ENCODE measurements at regions not wholly inside any gene's neighbourhood (a gene's known extent, or its start where the extent isn't known, plus 50 kb on each side); places are given as distances from the start of the nearest gene placed in this dataset.
"Not testable (repeated sequence)": the region's sequence is repeated elsewhere in the genome, so short reads cannot be mapped to it uniquely, and the experiment has no call there.

DNA sequence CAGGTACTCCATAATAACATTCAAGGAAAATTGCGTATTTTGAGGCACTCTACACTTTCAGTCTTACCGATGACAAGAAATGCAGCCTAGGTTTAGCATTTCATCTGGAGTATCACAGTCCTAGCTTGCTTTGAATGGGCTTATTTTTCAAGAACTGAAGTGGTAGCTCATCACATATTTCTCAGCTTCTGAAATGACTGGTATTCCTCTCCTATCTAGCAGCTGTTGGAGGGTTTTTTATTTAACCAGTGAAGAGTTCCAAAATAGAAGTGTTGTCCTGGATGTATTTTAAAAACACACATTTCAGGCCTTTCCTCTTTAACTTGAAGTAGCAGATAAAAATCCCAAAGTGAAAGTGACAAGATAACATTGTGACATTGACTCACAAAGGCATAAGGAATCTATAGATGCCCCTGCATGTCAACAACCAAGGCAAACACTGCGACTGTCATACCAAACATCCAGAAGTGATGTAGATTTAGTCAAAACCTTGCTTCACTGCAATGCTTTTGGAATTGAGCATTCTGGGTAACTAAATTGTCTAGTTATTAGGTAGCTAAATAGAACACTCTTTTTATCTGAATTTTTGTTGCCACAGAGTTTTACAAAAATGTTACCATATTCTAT, 182.2 kb upstream of the FBXO33 start:
- FAIRE-seq (no peak), DNase-seq (ENCODE audit: insufficient read length, low spot score) (no peak)
- TF ChIP-seq POLR2A (IDR thresholded peaks at IDR 0.05; ENCODE audit: low read depth, low read length): no peak

- no peak for TF ChIP-seq POLR2A (IDR thresholded peaks at IDR 0.05; ENCODE audit: low read depth, low read length)
- no peak for DNase-seq (ENCODE audit: insufficient read length, low spot score)
- no peak for FAIRE-seq
These were observed 176.9 kb upstream of the FBXO33 start for GRCh38 chr14:39609119-39609518.

DNA sequence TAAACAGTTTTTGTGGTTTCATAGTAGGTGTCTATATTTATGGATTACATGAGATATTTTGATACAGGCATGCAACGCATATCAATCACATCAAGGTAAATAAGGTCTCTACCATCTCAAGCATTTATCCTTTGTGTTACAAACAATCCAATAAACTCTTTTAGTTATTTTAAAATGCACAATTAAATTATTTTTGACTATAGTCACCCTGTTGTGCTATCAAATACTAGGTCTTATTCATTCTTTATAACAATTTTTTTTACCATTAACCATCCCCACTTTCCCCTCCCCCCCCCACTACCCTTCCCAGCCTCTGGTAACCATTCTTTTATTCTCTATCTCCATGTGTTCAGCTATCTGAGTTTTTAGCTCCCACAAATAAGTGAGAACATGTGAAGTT, 175.7 kb upstream of the FBXO33 start:
- no peak for FAIRE-seq
- no peak for TF ChIP-seq POLR2A (IDR thresholded peaks at IDR 0.05; ENCODE audit: low read depth, low read length)
- DNase-seq (ENCODE audit: insufficient read length, low spot score): no peak

DNA sequence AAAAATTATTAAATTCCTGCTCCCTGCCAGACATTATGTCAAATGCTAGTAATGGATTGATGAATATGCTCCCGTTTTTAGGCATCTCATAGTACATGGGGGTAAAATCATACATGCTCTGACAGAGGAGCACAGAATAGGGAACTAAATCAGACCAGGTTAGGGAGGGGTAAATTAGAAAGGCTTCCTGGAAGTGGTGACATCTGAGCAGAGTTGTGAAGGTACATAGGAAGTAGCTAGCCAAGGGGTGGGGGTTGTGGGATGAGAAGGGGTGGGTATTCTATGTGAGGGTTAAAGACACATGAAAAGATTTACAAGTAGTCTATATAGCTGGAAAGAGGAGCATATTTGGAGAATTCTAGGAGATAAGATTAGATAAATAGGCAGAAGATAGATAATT, 171.7 kb upstream of the FBXO33 start:
- no peak for TF ChIP-seq POLR2A (IDR thresholded peaks at IDR 0.05; ENCODE audit: low read depth, low read length)
- FAIRE-seq (no peak), DNase-seq (ENCODE audit: insufficient read length, low spot score) (no peak)

DNA sequence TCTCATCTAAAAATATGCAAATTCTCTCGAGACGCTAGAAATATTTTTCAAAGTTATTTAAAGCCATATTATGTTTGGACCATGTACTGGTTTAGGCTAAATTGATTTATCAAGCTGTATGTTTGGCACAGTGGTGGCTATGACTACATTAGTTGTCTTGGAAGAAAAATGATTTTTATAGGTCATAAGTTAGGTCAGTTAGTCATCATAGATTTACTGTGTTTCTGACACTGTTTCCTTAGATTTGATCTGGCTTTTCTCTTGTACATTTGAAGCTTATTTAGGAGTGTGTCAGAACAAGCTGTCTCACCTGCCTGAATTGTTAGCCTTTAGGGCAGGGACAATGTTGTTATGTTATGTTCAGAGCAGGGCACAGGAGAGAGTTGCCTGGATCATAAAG, 161.1 kb upstream of the FBXO33 start:
- DNase-seq (ENCODE audit: insufficient read length, low spot score) (no peak), FAIRE-seq (no peak)
- no peak for TF ChIP-seq POLR2A (IDR thresholded peaks at IDR 0.05; ENCODE audit: low read depth, low read length)

GRCh38 chr14:39592116-39592789, 160.0 kb upstream of the FBXO33 start:
- DNase-seq (ENCODE audit: insufficient read length, low spot score): no peak
- FAIRE-seq: no peak
- no peak for TF ChIP-seq POLR2A (IDR thresholded peaks at IDR 0.05; ENCODE audit: low read depth, low read length)

- DNase-seq (ENCODE audit: insufficient read length, low spot score); FAIRE-seq: not testable (repeated sequence)
These were observed 157.6 kb upstream of the FBXO33 start for GRCh38 chr14:39589882-39590281.

GRCh38 chr14:39582028-39582654, 149.9 kb upstream of the FBXO33 start:
- no peak for FAIRE-seq
- TF ChIP-seq POLR2A (IDR thresholded peaks at IDR 0.05; ENCODE audit: low read depth, low read length): no peak
- no peak for DNase-seq (ENCODE audit: insufficient read length, low spot score)

DNA sequence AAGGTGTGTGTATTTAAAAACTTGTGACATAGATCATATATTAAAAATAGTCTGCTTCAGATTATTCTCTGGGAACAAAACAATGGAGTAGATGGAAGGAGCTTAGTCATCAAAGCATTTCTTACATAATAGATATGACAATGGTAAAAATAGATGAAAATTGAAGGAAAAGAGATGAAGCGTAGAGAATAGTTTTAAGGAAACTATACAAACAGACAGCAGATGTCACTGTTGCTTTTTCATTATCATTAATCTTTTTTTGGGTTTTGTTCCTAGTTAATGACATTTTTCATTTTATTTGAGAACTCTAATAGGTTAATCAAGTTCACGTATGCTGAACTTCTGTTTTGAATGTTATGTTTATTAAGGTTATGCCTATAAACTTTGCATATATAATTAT, 149.2 kb upstream of the FBXO33 start:
- TF ChIP-seq POLR2A (IDR thresholded peaks at IDR 0.05; ENCODE audit: low read depth, low read length): no peak
- FAIRE-seq (no peak), DNase-seq (ENCODE audit: insufficient read length, low spot score) (no peak)

DNA sequence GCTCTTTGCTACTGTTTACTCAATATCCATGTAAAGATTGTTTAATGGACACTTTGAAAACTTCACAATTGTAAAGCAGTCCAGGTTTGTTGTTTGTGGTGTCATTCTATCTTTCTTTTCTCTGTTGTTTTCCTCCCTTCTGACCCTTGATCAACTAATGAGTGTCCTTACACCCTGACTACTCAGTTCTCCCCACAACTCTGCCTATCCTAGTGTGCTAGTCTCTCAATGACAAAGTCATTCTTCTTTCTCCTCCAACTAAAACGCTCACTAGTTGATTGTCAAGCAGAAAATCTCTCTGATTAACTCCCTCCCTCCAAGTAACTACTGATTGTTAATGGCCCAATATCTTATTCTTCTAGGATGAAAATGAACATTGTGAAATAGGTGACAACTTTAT, 148.5 kb upstream of the FBXO33 start:
- DNase-seq (ENCODE audit: insufficient read length, low spot score) (no peak), FAIRE-seq (no peak)
- TF ChIP-seq POLR2A (IDR thresholded peaks at IDR 0.05; ENCODE audit: low read depth, low read length): no peak

DNA sequence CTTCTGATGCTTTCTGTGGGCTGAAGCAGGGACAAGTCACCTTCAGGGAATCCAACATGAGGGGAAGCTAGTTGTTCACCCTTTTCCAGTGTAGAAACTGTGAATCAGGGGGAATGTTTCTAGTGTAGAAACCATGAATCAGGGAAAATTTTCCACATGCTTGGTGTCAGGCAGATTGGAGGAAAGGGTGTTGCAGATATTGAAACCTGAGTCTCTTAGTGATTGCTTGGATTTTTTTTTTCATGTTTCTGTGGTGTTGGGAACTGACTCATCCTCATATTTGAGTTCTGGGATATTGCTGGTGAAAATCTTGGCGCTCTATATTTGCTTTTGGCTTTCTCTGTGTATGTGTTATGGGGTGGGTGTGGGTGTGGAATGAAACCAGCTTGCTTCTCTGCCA, 144.5 kb upstream of the FBXO33 start:
- TF ChIP-seq POLR2A (IDR thresholded peaks at IDR 0.05; ENCODE audit: low read depth, low read length): no peak
- FAIRE-seq: no peak
- no peak for DNase-seq (ENCODE audit: insufficient read length, low spot score)

GRCh38 chr14:39576258-39576657, 144.0 kb upstream of the FBXO33 start:
- no peak for TF ChIP-seq POLR2A (IDR thresholded peaks at IDR 0.05; ENCODE audit: low read depth, low read length)
- no peak for FAIRE-seq
- no peak for DNase-seq (ENCODE audit: insufficient read length, low spot score)

DNA sequence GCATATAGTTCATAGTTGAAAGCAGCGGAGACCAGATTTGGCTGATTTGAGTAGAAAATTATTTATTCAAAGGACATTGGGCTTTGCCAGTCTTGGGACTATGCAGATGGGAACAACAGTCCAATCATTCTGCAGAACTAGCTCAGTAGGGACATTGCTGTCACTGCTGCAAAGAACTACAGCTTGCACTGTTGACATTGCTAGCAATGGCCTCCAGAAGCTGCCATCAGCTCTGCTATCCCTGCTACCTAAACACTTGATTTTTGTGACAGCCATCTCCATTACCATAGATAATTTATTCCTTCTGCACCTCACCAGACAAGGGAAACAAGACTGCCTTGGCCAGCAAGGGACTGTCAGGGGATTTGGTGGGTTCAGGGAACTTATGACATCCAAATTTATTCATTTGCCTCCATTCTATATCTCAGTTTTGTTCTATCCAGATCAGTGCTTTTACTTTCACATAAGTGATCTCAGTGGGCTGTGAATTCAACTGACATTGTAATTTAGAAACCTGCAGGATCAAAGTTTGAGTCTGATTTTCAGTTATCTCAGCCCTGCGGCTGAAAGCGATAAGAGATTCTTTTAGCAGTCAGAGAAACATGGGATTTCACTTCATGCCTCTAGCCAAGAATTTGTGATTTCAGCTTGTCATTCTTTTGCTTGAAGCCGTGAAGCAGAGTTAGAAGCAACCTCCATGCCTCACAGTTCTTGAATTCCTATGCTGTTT, 136.7 kb upstream of the FBXO33 start:
- FAIRE-seq (no peak), DNase-seq (ENCODE audit: insufficient read length, low spot score) (no peak)

GRCh38 chr14:39566795-39567194, 134.6 kb upstream of the FBXO33 start:
- FAIRE-seq (no peak), DNase-seq (ENCODE audit: insufficient read length, low spot score) (no peak)
- TF ChIP-seq POLR2A (IDR thresholded peaks at IDR 0.05; ENCODE audit: low read depth, low read length): no peak

More for the DNA sequence above, 136.7 kb upstream of the FBXO33 start:
- TF ChIP-seq POLR2A (IDR thresholded peaks at IDR 0.05; ENCODE audit: low read depth, low read length): no peak
